Lower leg skin (tissue), 3 donors: ENCODE measurements at regions not wholly inside any gene's neighbourhood (a gene's known extent, or its start where the extent isn't known, plus 50 kb on each side); places are given as distances from the start of the nearest gene placed in this dataset.

ENCODE experiments used
- CTCF ChIP-seq, 3 donors: fragments of 450-650 bp; IDR thresholded peaks; one replicate each; pipeline ENCODE4 v1.5.1; 2016; ENCODE audit warnings: antibody characterized with exemption in 3 of 3, mild to moderate bottlenecking in 3 of 3, moderate library complexity in 2 of 3
- POLR2A ChIP-seq, 2 donors: fragments of 450-650 bp; IDR thresholded peaks; one replicate each; pipeline ENCODE4 v1.6.1; 2016 to 2017; ENCODE audit warnings: antibody characterized with exemption in 2 of 2, mild to moderate bottlenecking in 1 of 2, moderate library complexity in 1 of 2

- TF ChIP-seq CTCF (IDR thresholded peaks at IDR 0.05), result no peak
- no peak for TF ChIP-seq POLR2A (IDR thresholded peaks at IDR 0.05)
Observed at GRCh38 chr11:79919350-79919749, 478.5 kb upstream of the TENM4 start.
